ENCODE measurements at regions not wholly inside any gene's neighbourhood (a gene's known extent, or its start where the extent isn't known, plus 50 kb on each side); places are given as distances from the start of the nearest gene placed in this dataset.

- in situ Hi-C loops (cut with MboI; ENCODE audit: low sequenced_read_pairs), result no loop called here
These were observed 685.7 kb upstream of the PIK3C3 start for GRCh38 chr18:41269294-41269693.

GRCh38 chr18:41268271-41268670 lies 686.8 kb upstream of the PIK3C3 start:
- in situ Hi-C loops (cut with MboI; ENCODE audit: low sequenced_read_pairs), result no loop called here

- in situ Hi-C loops (cut with MboI; ENCODE audit: low sequenced_read_pairs), result no loop called here
These were observed 688.4 kb upstream of the PIK3C3 start for GRCh38 chr18:41266616-41267015.

- in situ Hi-C loops (cut with MboI; ENCODE audit: low sequenced_read_pairs), result no loop called here
These were observed 688.8 kb upstream of the PIK3C3 start for GRCh38 chr18:41266204-41266603.

GRCh38 chr18:41265047-41265446 lies 690.0 kb upstream of the PIK3C3 start:
- in situ Hi-C loops (cut with MboI; ENCODE audit: low sequenced_read_pairs), result no loop called here

GRCh38 chr18:41263956-41264355 lies 691.1 kb upstream of the PIK3C3 start:
- in situ Hi-C loops (cut with MboI; ENCODE audit: low sequenced_read_pairs), result no loop called here

GRCh38 chr18:41262688-41263087 lies 692.3 kb upstream of the PIK3C3 start:
- in situ Hi-C loops (cut with MboI; ENCODE audit: low sequenced_read_pairs), result no loop called here

DNA sequence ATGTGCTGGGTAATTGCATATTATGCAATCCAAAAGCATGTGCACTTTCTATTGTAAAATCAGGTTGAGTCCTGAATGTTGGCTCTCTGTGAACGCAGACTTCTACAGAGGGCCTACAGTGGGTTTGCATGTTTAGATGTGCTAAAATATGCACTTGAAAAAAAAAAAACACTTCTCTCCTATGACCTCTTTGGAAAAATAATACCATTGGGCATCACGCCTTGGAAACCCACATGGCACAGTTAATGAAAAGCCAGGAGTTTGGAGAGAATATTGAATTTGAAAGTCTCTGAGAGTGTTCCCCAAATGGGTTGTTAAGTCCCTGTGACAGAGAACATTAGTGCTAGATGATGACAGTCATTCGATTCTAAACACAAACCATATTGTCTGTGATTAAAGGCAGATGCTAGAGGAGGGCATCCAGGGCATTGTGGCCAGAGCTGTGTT lies 710.4 kb upstream of the PIK3C3 start:
- in situ Hi-C loops (cut with MboI; ENCODE audit: low sequenced_read_pairs), result no loop called here

- in situ Hi-C loops (cut with MboI; ENCODE audit: low sequenced_read_pairs), result no loop called here
These were observed 717.7 kb upstream of the PIK3C3 start for GRCh38 chr18:41237317-41237716.

DNA sequence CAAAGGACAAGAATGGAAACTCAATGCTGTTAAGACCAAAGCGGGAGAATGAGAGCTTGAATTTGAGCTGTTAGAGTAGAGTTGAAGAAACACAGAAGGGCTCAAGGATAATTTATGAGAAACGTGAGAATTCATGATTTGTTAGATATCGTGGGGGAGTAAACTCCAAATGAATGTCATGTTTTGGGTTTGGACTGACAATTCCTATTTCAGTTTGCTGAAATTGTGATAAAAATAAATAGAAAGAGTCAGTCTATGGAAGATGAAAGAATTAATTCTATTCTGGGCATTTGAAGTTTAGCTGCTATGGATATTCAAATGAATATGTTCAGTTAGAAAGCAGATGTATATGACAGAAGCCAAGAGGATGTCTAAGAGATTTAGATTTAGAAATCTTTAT lies 723.4 kb upstream of the PIK3C3 start:
- in situ Hi-C loops (cut with MboI; ENCODE audit: low sequenced_read_pairs), result no loop called here

DNA sequence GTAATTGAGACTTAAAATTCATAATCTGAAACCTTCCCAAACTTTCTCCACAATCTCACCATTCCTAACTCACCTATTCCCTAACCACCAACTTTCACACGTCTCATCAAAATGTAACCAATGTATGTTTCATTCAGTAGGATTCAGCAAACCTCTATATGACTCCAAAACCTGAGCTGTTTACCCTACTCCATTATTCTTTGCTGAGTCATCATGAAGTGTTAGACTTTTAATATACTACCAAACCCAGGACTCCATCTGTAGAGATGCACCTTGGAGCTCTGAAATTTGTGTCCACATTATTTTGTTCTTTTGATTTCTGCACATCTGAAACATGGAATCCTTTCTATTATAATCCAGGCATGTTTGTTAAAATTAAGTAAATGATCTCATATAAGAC lies 727.0 kb upstream of the PIK3C3 start:
- in situ Hi-C loops (cut with MboI; ENCODE audit: low sequenced_read_pairs), result no loop called here

DNA sequence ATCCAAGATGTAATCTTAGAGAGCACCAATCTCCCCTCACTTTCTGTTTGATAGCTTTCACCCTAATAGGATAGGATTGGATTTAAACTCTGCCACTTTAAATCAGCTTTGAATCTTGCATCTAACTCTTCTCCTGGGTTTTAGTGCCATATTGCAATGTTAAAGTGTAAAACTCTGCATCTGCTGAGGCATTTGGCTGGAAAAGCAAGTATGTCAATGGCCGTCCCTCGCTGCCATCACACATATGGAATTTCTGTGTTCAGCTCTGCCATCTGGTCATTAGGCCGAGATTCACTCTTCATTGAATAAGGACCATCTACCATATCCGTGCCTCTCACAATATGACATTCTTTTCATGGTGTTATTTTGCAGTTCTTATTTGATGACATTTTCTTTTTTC lies 728.1 kb upstream of the PIK3C3 start:
- in situ Hi-C loops (cut with MboI; ENCODE audit: low sequenced_read_pairs), result no loop called here

DNA sequence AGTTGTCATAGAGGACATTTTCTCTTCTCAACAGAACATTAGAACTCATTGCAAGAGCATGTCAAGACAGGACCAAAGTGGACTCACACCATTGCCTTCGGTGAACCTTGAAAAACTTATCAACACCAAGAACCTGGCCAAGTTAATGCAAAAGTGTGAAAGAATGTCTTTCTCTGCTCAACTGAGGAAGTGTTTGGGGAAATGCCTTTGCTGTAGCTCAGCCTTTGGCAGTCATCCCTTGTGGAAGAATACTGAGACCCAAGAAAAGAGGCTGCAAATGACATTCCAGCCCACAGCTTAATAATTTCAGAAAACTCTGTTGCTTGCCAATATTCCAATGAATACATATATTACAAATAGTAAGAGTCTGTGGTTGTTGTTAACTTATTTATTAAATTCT lies 728.8 kb upstream of the PIK3C3 start:
- in situ Hi-C loops (cut with MboI; ENCODE audit: low sequenced_read_pairs), result no loop called here

GRCh38 chr18:41216341-41217003 lies 738.6 kb upstream of the PIK3C3 start:
- in situ Hi-C loops (cut with MboI; ENCODE audit: low sequenced_read_pairs), result no loop called here

DNA sequence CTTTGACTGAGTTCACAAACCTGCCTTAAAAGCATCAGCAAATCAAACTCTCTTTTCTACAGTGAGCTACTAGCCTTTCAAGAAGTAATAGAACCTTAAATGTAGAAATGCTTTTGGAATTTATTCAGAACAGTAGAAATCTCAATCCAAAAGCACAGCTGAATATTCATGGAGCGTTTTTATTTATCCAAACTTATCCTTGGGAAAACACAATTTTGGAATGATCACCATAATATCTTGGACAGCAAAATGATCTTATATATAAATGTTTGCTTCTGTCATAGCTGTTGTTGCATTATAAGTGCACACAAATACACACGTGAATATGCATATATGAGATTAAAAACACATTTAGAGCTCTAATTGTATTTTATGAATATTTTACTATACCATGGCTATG lies 747.3 kb upstream of the PIK3C3 start:
- in situ Hi-C loops (cut with MboI; ENCODE audit: low sequenced_read_pairs), result no loop called here

GRCh38 chr18:41206341-41206830 lies 748.6 kb upstream of the PIK3C3 start:
- in situ Hi-C loops (cut with MboI; ENCODE audit: low sequenced_read_pairs), result no loop called here

DNA sequence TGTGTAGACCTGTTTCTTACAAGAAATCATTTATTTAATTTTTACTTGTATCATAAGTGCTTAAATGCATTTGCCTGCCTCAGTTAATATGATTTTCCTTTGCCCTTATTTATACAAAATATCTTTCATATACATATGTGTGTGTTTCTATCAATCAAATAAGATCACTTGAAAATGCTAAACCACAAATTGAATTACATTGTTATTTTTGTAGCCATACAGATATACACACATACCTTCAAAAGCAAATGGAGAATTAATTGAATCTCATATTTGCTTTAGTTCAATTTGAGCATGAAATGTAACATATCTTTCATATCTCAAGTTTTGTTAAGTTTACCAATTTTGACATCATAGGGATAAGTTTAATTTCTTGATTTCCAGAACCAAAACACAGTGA lies 755.8 kb upstream of the PIK3C3 start:
- in situ Hi-C loops (cut with MboI; ENCODE audit: low sequenced_read_pairs), result no loop called here

DNA sequence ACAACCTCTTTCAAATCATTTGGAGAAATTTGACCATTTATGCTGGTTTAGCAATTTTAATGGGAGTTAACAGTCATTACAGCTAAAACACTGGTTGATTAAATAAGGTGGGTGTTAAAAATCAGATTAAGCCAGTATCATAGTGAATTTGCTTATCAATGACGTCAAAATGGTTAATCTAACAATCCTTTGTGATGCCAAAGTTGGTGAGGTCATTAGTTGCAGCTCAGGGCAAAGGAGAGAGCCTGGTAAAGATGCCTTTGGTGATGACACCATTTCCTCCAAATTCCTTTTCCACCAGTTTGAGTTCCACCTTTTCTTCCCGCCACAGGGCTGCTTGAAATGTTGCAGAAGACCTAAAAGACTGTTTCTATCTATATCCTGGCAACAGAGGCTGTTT lies 757.1 kb upstream of the PIK3C3 start:
- in situ Hi-C loops (cut with MboI; ENCODE audit: low sequenced_read_pairs), result no loop called here

GRCh38 chr18:41170346-41170745 lies 784.7 kb upstream of the PIK3C3 start:
- in situ Hi-C loops (cut with MboI; ENCODE audit: low sequenced_read_pairs), result no loop called here

DNA sequence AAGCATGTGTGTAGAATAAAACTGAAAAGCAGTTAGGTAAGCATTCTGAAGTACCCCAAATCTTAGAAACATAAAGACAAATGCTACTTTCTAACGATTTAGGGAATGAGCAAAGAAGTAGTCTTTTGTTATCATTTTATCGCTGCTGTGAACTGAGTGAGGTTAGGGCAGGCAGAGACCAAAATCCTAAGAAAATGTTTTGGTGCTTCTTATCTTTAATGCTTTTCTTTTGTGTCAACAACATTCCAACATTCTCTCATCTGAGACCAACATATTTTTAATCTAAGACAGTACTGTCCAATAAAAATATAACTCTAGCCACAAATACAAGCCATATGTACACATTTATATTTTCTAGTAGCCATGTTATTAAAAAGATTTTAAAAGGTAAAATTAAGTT lies 789.4 kb upstream of the PIK3C3 start:
- in situ Hi-C loops (cut with MboI; ENCODE audit: low sequenced_read_pairs), result no loop called here

- in situ Hi-C loops (cut with MboI; ENCODE audit: low sequenced_read_pairs), result no loop called here
These were observed 792.3 kb upstream of the PIK3C3 start for GRCh38 chr18:41162781-41163180.

GRCh38 chr18:41162191-41162590 lies 792.8 kb upstream of the PIK3C3 start:
- in situ Hi-C loops (cut with MboI; ENCODE audit: low sequenced_read_pairs), result no loop called here

Measured in HL-60/S4 treated with retinoic acid at 250 ng/mL for 4 days and 3 days (cell line).